ENCODE measurements at regions not wholly inside any gene's neighbourhood (a gene's known extent, or its start where the extent isn't known, plus 50 kb on each side); places are given as distances from the start of the nearest gene placed in this dataset.
A peak's percentile ranks its signal among the peaks of the same experiment; 100 is the strongest.

DNA sequence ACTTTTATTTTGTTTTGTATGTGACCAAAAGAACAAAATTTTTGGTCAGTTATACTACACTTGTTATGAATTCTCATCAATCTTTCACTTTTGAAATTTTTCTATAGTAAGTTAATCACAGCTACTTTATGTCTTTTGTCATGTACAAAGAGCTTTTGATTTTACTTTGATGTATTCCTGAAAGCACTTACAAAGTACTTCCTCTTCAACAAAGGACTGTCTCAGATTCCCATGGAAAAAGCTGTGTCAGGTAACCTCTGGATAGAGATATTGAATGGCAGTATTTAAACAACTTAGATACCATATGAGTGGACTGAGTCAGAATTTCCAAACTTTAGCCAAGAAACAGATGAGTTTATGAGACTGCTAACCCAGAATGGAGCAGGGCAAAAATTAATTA, 689.3 kb upstream of the ATXN8OS start:
- no peak for FAIRE-seq

- FAIRE-seq = no peak
Measured at GRCh38 chr13:69410761-69411160, 696.9 kb upstream of the ATXN8OS start.

DNA sequence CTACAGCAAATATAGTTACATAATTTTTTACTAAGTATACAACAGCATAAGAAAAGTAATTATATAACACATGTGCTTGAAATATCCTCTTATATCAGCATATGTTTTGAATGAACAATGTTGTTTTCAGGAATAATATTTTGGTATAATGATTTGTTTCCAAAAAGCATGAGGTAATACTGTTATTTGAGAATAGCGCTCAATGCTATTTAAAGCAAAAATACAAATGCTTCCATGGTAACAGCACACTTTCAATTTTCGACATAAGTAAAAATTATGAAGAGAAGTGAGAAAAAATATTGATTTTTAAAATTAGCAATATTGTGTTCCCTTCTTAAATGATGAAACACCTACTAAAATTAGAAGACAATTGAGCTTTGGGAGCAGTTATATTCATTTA, 715.9 kb upstream of the ATXN8OS start:
- FAIRE-seq = no peak

DNA sequence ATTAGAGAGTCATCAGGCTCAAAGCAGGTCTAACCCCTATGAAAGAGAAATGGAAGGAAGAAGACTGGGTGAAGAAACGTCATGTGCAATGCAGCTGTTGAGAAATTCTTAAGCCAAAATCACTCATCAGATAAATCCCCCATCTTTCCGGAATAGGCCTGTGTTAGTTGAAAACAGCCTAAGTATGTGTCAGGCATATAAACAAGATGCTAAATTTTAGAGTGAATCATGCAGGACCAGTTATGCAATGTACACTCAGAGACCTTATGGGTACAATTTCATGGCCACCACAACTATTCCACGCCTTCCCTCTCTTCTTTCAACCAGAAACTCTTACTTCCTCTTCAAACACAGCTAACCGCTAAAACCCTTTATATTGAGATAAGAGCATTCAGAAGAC, 717.7 kb upstream of the ATXN8OS start:
- FAIRE-seq = no peak

- FAIRE-seq = no peak
Measured at GRCh38 chr13:69373747-69374425, 733.7 kb upstream of the ATXN8OS start.

- FAIRE-seq = no peak
Measured at GRCh38 chr13:69363360-69363759, 744.3 kb upstream of the ATXN8OS start.

- no peak for FAIRE-seq
Measured at GRCh38 chr13:69331245-69331644, 776.4 kb upstream of the ATXN8OS start.

- FAIRE-seq = peak; percentile 93
Measured at GRCh38 chr13:69324090-69324886, 783.3 kb upstream of the ATXN8OS start.

DNA sequence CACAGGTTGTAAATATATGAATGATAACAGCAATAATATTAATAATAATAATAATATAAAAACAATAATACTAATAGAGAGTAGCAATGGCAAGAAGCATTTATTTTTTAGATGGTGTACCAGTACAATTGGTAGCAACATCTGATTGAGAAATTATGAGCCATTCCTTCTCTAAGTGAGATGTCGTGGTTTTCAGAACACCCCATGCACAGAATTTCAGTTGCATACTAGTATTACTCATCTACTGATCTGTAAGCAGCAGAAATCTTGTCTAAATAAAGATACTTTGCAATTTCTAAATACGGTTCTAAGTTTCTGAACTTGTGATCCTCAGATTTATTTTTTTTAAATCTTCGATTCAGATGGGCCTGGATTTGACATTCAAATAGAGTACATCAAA, 788.0 kb upstream of the ATXN8OS start:
- FAIRE-seq = no peak

- no peak for FAIRE-seq
Measured at GRCh38 chr13:69315039-69315438, 792.6 kb upstream of the ATXN8OS start.

DNA sequence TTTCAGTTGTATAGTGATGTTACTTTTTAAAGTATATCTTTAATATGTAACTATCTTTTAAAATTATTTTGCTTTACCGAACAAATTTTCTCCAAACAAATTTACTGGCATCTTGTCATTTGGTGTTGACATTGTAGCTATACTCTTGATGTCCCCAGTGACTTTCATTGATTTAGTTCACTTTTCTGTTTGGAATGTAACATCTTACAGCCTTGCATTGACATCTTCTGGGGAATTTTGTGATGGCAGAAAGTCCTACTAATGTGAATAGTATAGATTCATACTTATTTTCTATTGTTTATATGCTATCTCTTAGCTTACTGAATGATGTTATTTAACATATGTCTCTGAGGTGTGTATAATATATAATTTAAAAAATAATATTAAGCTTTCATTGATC, 800.9 kb upstream of the ATXN8OS start:
- FAIRE-seq = no peak

DNA sequence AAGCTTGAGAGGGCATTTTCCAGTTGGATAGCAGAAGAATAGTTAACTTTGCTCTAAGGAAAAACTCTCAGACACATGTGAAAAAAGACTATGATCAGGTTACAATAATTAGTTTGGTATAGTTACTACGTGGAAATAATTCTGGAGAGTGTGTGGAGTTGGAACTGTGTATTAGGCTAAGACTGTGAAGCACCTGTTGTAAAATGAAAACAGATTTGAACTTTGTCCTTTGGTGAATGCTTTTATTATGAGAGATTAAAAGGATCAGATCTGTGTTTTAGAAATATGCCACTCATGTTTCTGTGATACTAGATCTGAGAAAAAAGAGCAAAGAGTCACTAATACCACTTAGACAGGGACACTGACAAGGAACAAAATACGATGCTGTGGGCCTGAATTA, 807.5 kb upstream of the ATXN8OS start:
- no peak for FAIRE-seq

GRCh38 chr13:69296130-69296529, 811.5 kb upstream of the ATXN8OS start:
- no peak for FAIRE-seq

- FAIRE-seq = no peak
Measured at GRCh38 chr13:69292789-69293425, 814.7 kb upstream of the ATXN8OS start.

GRCh38 chr13:69291292-69291906, 816.2 kb upstream of the ATXN8OS start:
- no peak for FAIRE-seq

GRCh38 chr13:69288026-69288425, 819.6 kb upstream of the ATXN8OS start:
- no peak for FAIRE-seq

- no peak for FAIRE-seq
Measured at GRCh38 chr13:69287050-69287698, 820.5 kb upstream of the ATXN8OS start.

DNA sequence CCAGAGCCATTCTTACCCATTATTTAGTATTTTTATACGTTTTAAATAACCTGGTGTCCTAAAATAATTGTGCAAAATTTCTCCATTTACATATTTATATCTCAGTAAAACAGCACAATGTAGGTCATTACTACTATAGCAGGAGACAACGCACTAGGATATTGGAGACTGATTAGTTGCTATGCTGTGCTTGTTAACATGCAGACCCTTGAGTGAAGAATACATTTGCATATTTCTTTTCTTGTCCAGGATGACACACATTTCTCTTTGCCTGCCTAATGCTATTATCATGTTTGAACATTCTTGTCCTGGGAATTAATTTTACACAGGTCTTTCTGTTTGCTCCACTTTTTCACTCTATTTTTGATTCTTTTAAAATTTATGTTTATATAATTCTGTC, 823.8 kb upstream of the ATXN8OS start:
- no peak for FAIRE-seq

DNA sequence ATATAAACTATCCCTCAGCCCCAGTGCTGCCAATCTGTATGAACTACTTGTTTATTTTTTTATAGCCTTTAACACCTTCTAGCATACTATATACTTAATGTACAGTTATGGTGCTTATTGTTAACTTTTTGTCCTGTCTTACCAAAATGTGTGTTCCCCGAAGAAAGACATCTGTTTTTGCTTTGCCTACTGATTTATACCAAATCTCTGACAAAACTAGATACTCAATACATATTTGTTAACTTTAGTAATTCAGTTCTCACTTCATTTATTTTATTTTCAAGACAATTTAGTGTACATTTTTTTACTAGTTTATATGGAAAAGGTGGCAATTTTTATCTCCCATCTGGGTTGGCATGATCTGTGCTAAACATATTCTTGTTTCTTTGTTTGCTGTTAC, 824.3 kb upstream of the ATXN8OS start:
- no peak for FAIRE-seq

DNA sequence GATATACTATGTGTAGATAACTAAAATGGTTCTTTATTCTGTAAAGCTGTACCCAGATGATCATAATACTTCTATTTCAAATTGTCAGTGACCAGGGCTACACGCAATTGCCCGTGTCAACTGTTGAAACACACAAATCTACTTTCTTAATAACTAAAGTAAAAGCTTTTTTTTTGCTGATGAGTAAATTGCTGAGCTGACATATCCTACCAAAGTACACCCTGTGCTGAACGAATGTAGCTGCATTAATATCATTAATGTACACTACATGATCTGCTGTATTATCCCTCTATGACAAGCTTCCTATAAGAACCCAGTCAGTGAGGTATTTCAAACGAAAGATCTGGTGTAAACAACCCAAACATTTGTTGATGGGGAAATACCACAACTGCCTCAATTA, 827.2 kb upstream of the ATXN8OS start:
- no peak for FAIRE-seq

DNA sequence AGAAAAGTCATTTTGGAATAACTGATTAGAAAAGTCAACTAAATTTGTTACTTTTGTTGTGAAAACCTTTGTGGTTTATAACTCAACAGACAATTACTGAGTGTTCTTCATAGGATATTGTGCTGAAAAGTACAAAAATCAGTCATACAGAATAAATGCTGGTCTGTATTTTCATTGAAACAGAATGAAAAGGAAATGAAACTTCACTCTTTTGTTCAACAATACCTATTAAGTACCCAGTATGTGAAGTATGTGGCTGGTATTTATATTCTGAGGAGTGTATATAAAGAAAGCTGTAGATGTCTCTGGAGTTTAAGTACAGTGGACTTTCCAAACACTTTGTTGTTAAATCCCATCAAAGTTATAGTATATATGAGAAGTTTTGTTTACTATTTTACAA, 828.4 kb upstream of the ATXN8OS start:
- FAIRE-seq = no peak

GRCh38 chr13:69274231-69274630, 833.4 kb upstream of the ATXN8OS start:
- FAIRE-seq = no peak

Data from G401.6 (cell line).